CD4-positive, alpha-beta T cell treated with Interleukin-1 beta for 1 hour (primary cell): ENCODE measurements at regions not wholly inside any gene's neighbourhood (a gene's known extent, or its start where the extent isn't known, plus 50 kb on each side); places are given as distances from the start of the nearest gene placed in this dataset.
"Not testable (repeated sequence)": the region's sequence is repeated elsewhere in the genome, so short reads cannot be mapped to it uniquely, and the experiment has no call there.

ENCODE experiments used
- DNase-seq, 2 donors: peaks; one replicate each; pipeline ENCODE4 v3.0.0-alpha.2; 2020 to 2022

- no peak for DNase-seq
Measured at GRCh38 chr12:131529196-131530040, 181.5 kb upstream of the SFSWAP start.

GRCh38 chr12:131530041-131530332 lies 180.9 kb upstream of the SFSWAP start:
- DNase-seq, result no peak

GRCh38 chr12:131530422-131530821 lies 180.5 kb upstream of the SFSWAP start:
- DNase-seq, result no peak

- no peak for DNase-seq
Measured at GRCh38 chr12:131533139-131533538, 177.8 kb upstream of the SFSWAP start.

DNA sequence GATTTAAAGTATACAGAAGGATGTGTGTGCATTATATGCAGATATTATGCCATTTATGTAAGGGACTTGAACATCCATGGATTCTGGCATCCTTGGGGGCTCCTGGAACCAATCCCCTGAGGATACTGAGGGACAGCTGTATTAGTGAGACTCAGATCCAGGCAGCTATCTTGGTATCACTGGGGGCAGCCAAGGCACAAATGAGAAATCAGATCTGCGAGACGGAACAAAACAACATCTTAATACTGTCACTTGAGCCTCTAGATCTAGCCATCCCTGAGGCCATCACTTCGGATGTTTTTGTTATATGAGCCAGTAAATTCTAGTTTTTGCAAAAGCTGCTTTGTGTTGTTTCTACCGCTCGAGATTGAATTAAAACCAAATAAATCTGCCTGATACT lies 175.1 kb upstream of the SFSWAP start:
- no peak for DNase-seq

GRCh38 chr12:131536337-131536736 lies 174.6 kb upstream of the SFSWAP start:
- DNase-seq, result peak; percentile 18 to 45

DNA sequence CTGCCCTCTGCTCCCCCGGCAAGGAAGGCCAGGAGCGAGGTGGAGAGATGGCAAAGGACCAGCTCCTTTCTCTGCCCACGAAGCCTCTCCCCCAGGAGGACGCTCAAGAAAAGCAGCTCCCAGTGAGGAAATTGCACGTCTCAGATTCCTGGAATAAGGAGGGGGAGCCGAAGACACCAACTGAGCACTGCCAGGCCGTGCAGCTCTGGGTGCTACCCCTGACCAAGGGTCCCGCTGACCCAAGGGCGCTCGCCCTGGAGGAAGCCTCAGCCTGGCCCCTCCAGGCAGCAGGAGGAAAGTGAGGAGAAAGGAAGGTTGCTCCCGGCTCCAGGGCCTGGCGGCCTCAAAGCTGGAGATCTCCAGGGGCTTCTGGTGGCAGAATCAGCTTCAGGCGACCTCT lies 174.1 kb upstream of the SFSWAP start:
- no peak for DNase-seq

DNA sequence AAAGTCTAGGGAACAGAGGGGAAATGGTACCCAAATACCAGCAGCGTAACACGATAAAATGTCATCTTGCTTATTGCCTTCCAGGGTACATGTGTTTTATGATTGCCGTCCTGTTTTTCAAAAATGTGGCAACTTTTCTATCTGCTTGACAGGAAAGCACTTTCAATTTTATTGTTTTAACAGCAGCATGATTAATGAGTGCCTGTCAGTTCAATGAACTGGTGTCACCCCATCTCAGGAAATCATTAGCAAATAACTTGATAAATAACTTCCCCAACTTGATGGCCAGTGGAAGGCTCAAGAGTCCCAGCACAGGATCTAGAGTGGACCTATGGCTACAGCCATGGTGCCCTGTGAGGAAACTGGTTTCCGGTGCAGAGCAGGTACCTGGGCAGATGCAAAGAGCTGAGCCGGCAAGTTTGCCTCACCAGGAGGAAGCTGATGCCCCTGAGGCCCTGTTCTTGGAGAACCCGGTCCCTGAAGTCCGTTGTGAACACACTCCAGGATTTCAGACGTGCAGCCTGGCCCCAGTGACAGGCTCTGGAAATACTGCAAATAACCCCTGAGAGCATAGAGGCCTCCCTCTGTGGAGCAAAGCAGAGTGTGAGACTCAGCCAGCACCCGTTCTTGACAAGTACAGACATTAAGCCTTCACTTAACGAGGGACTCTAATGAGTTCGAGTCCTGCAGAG lies 173.5 kb upstream of the SFSWAP start:
- no peak for DNase-seq

- DNase-seq, result no peak
Measured at GRCh38 chr12:131539381-131539780, 171.5 kb upstream of the SFSWAP start.

GRCh38 chr12:131540138-131540623 lies 170.7 kb upstream of the SFSWAP start:
- DNase-seq, result no peak

GRCh38 chr12:131541512-131541911 lies 169.4 kb upstream of the SFSWAP start:
- not testable (repeated sequence) for DNase-seq

GRCh38 chr12:131542351-131542750 lies 168.5 kb upstream of the SFSWAP start:
- DNase-seq, result no peak

DNA sequence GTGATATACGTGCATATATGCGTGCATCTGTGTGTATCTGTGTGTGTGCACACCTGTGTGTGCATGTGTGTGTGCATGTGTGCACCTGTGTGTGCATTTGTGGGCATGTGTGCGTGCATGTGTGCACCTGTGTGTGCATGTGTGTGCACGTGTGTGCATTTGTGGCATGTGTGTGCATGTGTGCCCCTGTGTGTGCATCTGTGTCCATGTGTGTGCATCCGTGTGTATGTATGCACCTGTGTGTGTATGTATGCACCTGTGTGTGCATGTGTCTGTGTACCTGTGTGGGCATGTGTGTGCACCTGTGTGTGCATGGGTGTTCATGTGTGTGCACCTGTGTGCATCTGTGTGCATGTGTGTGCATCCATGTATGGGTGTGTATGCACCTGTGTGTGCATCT lies 167.8 kb upstream of the SFSWAP start:
- DNase-seq, result no peak

- no peak for DNase-seq
Measured at GRCh38 chr12:131547555-131547954, 163.3 kb upstream of the SFSWAP start.

DNA sequence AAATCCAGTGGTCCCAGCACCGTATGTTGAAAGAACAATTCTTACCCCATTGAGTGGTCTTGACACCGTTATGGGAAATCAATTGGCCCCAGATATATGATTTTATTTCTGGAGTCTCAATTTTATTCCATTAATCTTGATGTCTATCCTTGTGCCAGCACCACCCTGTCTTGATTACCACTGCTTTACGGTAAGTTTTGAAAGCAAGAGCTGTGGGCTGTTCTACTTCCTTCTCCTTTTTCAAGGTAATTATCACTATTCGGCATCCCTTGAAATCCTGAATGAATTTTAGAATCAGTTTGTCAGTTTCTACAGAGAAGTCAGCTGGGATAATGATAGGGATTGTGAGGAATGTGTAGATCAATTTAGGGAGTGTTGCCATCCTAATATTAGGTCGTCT lies 160.8 kb upstream of the SFSWAP start:
- DNase-seq, result no peak

GRCh38 chr12:131551675-131552491 lies 159.0 kb upstream of the SFSWAP start:
- DNase-seq, result no peak

GRCh38 chr12:131552492-131552863 lies 158.4 kb upstream of the SFSWAP start:
- DNase-seq, result no peak

GRCh38 chr12:131553096-131553777 lies 157.7 kb upstream of the SFSWAP start:
- DNase-seq, result no peak

DNA sequence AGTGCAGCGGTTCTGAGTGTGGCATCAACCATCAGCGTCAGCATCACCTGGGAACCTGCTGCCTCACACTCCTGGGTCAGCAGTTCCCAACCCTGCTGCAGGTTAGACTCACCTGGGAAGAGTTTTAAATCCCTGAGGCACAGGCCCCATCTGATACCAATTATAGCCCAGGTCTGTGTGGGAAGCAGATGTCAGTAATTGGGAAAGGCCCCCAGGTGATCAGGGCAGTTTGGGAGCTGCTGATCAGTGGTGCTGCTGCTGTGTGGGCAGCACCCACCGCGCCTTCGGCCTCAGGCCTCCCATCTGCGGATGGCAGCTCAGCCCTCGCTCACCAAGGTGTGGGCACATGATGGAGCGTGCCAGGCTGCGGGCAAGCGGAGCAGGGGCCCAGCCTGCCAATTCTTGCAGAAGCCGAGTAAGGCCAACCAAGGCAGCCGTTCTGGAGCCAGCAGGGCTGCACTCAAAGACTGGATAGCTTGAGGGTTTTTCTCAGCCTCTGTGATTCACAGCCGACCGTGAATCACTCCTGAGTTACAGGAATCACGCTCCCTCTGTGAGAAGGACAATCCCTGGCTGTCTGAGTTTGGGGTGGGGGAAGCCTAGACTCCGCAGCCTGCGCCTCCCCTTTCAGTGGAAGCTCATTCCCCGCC lies 155.6 kb upstream of the SFSWAP start:
- no peak for DNase-seq

GRCh38 chr12:131555866-131556265 lies 155.0 kb upstream of the SFSWAP start:
- no peak for DNase-seq

GRCh38 chr12:131557078-131557709 lies 153.7 kb upstream of the SFSWAP start:
- no peak for DNase-seq
